GM21576 (cell line): ENCODE measurements at regions not wholly inside any gene's neighbourhood (a gene's known extent, or its start where the extent isn't known, plus 50 kb on each side); places are given as distances from the start of the nearest gene placed in this dataset.
A peak's percentile ranks its signal among the peaks of the same experiment; 100 is the strongest.

Experiments used
- ATAC-seq: cut with Tn5 transposase; IDR thresholded peaks from one replicate; pipeline ENCODE4 v1.9.1; 2021; ENCODE audit warnings: mild to moderate bottlenecking, moderate library complexity; ENCODE audit not compliant: unreplicated experiment

DNA sequence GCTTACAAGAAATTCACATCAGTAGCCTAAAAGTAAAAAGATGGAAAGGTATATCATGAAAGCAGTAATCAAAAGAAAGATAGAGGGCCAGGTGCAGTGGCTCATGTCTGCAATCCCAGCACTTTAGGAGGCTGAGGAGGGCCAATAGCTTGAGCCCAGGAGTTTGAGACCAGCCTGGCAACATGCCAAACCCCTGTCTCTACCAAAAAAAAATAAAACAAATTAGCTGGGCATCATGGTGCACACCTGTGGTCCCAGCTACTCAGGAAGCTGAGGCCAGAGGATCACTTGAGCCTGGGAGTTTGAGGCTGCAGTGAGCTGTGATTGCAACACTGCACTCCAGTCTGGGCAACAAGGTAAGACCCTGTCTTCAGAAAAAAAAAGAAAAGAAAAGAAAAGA is 55.5 kb downstream of the GSPT2 start:
- ATAC-seq = no peak

- ATAC-seq = peak; percentile 83
Measured at GRCh38 chrX:51802917-51803688, 59.9 kb downstream of the GSPT2 start.

GRCh38 chrX:51803833-51804232 is 60.6 kb downstream of the GSPT2 start:
- no peak for ATAC-seq

DNA sequence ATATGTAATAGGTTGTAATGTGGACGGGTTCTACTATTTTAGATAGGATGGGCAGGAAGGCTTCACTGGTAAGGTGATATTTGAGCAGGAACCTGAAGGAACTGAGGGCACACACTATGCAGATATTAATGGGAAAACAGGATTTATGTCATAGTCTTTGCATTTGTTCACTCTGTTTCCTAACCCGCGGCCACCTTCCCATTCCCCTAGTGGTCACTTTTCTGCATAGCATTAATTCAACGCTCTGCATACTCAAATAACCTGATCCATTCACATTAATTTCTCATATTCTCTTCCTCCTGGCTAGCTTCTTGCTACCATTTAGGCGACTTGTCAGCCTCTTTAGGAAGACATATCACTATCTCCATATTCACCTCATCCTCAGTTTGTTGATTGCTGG is 61.5 kb downstream of the GSPT2 start:
- no peak for ATAC-seq

GRCh38 chrX:51813886-51814460 is 70.7 kb downstream of the GSPT2 start:
- ATAC-seq = no peak

DNA sequence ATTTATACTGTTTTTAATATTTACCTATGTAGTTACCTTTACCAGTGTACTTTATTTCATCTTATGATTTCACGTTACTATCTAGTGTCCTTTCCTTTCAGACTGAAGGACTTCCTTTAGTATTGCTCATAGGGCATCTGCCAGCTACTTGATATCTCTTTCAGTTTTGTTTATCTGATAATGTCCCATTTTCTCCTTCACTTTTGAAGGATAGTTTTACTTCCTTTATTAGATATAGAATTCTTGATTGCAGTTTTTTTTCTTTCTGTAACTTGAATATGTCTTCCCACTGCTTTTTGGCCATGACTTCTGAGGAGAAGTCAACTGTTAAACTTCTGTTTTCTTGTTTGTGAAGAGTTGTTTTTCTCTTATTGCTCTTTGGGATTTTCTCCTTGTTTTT is 69.4 kb upstream of the MAGED1 start:
- no peak for ATAC-seq

DNA sequence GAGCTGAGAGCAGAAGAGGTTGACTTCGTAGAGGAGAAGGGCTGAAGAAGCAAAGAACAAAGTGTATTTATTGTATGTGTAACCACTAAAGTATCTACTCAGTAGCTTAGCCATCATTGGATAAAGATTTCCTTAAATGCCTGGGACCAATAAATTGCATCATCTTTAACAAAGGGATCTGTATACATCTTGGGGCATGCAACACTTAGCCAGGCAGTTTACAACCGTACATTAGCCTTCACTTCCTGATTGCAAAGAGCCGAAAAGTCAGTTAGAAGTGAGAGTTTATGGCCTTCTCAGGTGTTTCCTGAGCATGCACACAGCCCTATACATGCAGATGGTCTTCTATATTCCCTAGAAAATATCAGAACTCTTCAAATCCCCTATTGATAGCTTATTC is 68.0 kb upstream of the MAGED1 start:
- ATAC-seq = no peak

DNA sequence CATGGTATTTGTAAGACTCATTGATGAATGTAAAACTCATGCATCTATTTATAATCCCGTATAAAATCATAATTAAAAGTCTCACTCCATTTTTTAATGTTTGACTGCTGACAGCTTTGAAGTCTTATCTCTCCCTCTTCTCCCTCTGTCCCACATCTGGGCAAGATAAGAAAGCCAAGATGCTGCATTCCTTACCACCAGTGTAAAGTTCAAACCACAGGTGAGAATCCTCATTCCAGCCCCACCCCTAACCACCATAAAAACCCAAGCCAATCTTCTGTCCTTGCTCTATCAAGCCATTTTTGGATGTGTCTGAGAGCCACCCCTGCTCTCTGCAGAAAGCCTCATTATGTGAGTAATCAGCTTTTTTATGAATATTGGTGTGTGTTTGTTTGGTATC is 59.3 kb upstream of the MAGED1 start:
- no peak for ATAC-seq

DNA sequence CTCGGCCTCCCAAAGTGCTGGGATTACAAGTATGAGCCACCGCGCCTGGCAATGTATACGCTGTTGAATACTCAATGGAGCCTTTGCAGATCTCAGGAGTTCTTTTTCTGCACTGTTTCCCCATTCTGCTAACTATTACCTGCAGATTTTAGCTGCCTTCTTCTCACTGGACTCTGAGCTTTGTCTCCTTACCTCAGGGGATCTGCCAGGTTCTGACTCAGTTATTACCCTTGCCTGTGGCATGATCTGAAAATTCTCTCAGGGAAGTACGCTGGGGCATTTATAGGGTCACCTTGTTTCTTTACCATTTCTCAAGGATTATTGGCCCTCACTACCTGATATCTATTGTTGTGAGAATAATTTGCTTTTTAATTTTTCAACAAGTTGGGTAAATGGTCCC is 56.6 kb upstream of the MAGED1 start:
- ATAC-seq = no peak

DNA sequence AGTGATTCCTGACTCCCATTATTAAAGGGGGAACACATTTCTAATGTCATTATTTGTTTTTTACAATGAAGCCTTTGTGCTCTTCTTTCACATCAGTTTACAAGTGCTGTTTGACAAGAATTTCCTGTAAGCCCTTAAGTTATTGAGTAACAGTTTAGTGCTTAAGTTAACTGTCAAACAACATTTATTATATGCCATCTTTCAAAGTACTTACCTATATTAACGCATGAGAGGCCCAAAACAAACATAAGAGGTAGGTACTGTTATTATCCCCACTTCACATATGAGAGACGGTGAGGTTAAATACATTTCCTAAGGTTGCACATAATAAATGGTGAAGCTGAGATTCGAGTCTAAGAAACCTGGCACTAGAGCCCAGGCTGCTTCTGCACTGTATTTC is 56.0 kb upstream of the MAGED1 start:
- ATAC-seq = no peak

DNA sequence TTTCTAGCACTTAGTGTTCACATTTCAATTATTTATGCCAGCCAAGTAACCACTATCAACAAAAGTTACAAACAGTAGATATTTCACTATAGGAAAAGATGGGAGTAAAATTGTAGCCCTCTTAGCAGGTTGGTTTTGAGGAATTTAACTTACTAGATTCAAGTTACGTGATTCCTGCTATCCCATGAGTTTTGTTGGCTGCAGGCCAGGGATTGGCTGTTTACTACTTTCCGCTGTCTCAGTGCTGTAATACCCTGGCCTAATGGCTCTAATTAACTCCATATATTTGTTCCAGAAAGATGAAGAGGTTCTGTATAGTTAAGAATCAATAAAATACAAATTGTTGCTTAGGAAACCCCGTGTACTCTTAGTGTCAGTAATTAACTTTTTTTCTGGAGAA is 55.5 kb upstream of the MAGED1 start:
- ATAC-seq = no peak
